Erythroblast (primary cell): ENCODE measurements at regions not wholly inside any gene's neighbourhood (a gene's known extent, or its start where the extent isn't known, plus 50 kb on each side); places are given as distances from the start of the nearest gene placed in this dataset.

Experiments
- GATA1 ChIP-seq: IDR thresholded peaks from 2 replicates; pipeline ENCODE4 v1.6.1; 2011; ENCODE audit warnings: low read depth, mild to moderate bottlenecking, control low read depth, low read length, moderate library complexity
- POLR2A ChIP-seq: IDR thresholded peaks from 2 replicates; pipeline ENCODE4 v1.6.1; 2011; ENCODE audit warnings: mild to moderate bottlenecking, low read length

GRCh38 chr3:164522073-164522763, 556.1 kb downstream of the SI start:
- no peak for TF ChIP-seq POLR2A
- no peak for TF ChIP-seq GATA1
